Gastroesophageal sphincter (tissue), 4 donors: ENCODE measurements at regions not wholly inside any gene's neighbourhood (a gene's known extent, or its start where the extent isn't known, plus 50 kb on each side); places are given as distances from the start of the nearest gene placed in this dataset.

Experiments used
- ATAC-seq: fragments of 150-250 bp; one replicate; pipeline ENCODE4 v1.9.1; 2016; ENCODE audit warnings: mild to moderate bottlenecking, moderate library complexity
- H3K27ac ChIP-seq, 4 donors: fragments of 200-600 bp; sonication (generic) in 3 of 4; 1 replicate in 3 of 4; 2 replicates in 1 of 4; pipeline ENCODE4 v1.5.1; 2016 to 2019
- H3K27me3 ChIP-seq: fragments of 200-600 bp; sonication (generic); one replicate; pipeline ENCODE4 v1.5.1; 2019
- H3K36me3 ChIP-seq, 2 donors: fragments of 200-600 bp; sonication (generic); one replicate each; pipeline ENCODE4 v1.5.1; 2019; ENCODE audit warnings: control low read depth in 1 of 2
- H3K4me1 ChIP-seq, 3 donors: fragments of 200-600 bp; sonication (generic); 1 replicate in 2 of 3; 2 replicates in 1 of 3; pipeline ENCODE4 v1.5.1; 2016 to 2019; ENCODE audit warnings: control low read depth in 2 of 3
- H3K4me3 ChIP-seq, 2 donors: fragments of 200-600 bp; sonication (generic); one replicate each; pipeline ENCODE4 v1.5.1; 2019; ENCODE audit warnings: mild to moderate bottlenecking in 1 of 2, moderate library complexity in 1 of 2
- H3K9me3 ChIP-seq, 3 donors: fragments of 200-600 bp; sonication (generic); one replicate each; pipeline ENCODE4 v1.5.1; 2017 to 2019; ENCODE audit warnings: control low read depth in 2 of 3
- CTCF ChIP-seq, 4 experiments: fragments of 200-600 bp in 2 of 4; fragments of 450-650 bp in 2 of 4; sonication (generic) in 1 of 4; IDR thresholded peaks; one replicate each; pipeline ENCODE4 v1.5.1; 2017 to 2019; ENCODE audit warnings: antibody characterized with exemption in 4 of 4, mild to moderate bottlenecking in 2 of 4, moderate library complexity in 2 of 4
- EP300 ChIP-seq: sonication (generic); formaldehyde crosslinking; IDR thresholded peaks from one replicate; pipeline ENCODE4 v1.6.1; 2017; ENCODE audit warnings: antibody characterized with exemption, mild to moderate bottlenecking
- POLR2A ChIP-seq, 2 donors: fragments of 450-650 bp; IDR thresholded peaks; one replicate each; pipeline ENCODE4 v1.6.1; 2017; ENCODE audit warnings: antibody characterized with exemption in 2 of 2, mild to moderate bottlenecking in 2 of 2, moderate library complexity in 1 of 2
- POLR2AphosphoS5 ChIP-seq: sonication (generic); formaldehyde crosslinking; IDR thresholded peaks from one replicate; pipeline ENCODE4 v1.6.1; 2017; ENCODE audit warnings: antibody characterized with exemption
- WGBS, 2 donors: methylation state at CpG; one replicate each; pipeline ENCODE4 v1.1.5; 2018; ENCODE audit warnings: low coverage in 1 of 2; 5-methylcytosine and 5-hydroxymethylcytosine counted together

GRCh38 chr2:237205043-237205541 lies 119.4 kb downstream of the COPS8 start:
- TF ChIP-seq EP300 (no peak), POLR2AphosphoS5 (no peak), POLR2A (IDR thresholded peaks at IDR 0.05) (no peak), CTCF (IDR thresholded peaks at IDR 0.05) (no peak)
- Histone ChIP-seq H3K27ac (no peak overlapping the region), H3K4me3 (no peak overlapping the region), H3K27me3 (no peaks in the 10 kb centered on the region), H3K36me3 (no peaks in the 10 kb centered on the region), H3K9me3 (no peaks in the 10 kb centered on the region), H3K4me1 (peaks cover 0 to 32% (median 0%) of the 10 kb centered on the region in 3 donors)
- no peak for ATAC-seq
- 60 to 100% methylated on average over 1 to 2 of the region's 8 CpGs for WGBS, 2 donors

- no peak for ATAC-seq
- TF ChIP-seq EP300 (no peak), CTCF (IDR thresholded peaks at IDR 0.05) (no peak), POLR2AphosphoS5 (no peak)
- WGBS, 2 donors, result 56 to 74% methylated on average over 4 to 8 of the region's 8 CpGs
These were observed 119.9 kb downstream of the COPS8 start for GRCh38 chr2:237205561-237205971.

GRCh38 chr2:237207646-237208045 lies 122.0 kb downstream of the COPS8 start:
- TF ChIP-seq EP300 (no peak), POLR2A (IDR thresholded peaks at IDR 0.05) (no peak), POLR2AphosphoS5 (peak; percentile 41), CTCF (IDR thresholded peaks at IDR 0.05) (no peak)
- H3K4me1 ChIP-seq, result peaks cover 0 to 32% (median 0%) of the 10 kb centered on the region in 3 donors
- H3K36me3 ChIP-seq, result no peaks in the 10 kb centered on the region
- H3K9me3 ChIP-seq, result no peaks in the 10 kb centered on the region
- WGBS, 2 donors, result 38 to 41% methylated on average over 7 of the region's 7 CpGs
- ATAC-seq, result peak; percentile 80
- no peaks in the 10 kb centered on the region for H3K27me3 ChIP-seq
- no peak overlapping the region for H3K4me3 ChIP-seq
- peak overlapping the region in 3 of 4 donors; percentile 27 to 57 (median 43) for H3K27ac ChIP-seq

More at GRCh38 chr2:237205561-237205971, 119.9 kb downstream of the COPS8 start:
- H3K9me3 ChIP-seq, result no peaks in the 10 kb centered on the region
- no peak overlapping the region for H3K27ac ChIP-seq
- no peaks in the 10 kb centered on the region for H3K27me3 ChIP-seq
- H3K4me3 ChIP-seq, result no peak overlapping the region
- peaks cover 0 to 32% (median 0%) of the 10 kb centered on the region in 3 donors for H3K4me1 ChIP-seq
- H3K36me3 ChIP-seq, result no peaks in the 10 kb centered on the region

- Histone ChIP-seq H3K27ac (peak overlapping the region in 3 of 4 donors; percentile 24 to 57 (median 43)), H3K36me3 (no peaks in the 10 kb centered on the region), H3K27me3 (no peaks in the 10 kb centered on the region), H3K4me3 (no peak overlapping the region), H3K4me1 (peaks cover 0 to 32% (median 0%) of the 10 kb centered on the region in 3 donors), H3K9me3 (no peaks in the 10 kb centered on the region)
- peak; percentile 54 for ATAC-seq
- WGBS, 2 donors, result 29 to 55% methylated on average over 9 to 11 of the region's 16 CpGs
- TF ChIP-seq POLR2AphosphoS5, result no peak
- TF ChIP-seq EP300, result no peak
- no peak for TF ChIP-seq CTCF (IDR thresholded peaks at IDR 0.05)
- no peak for TF ChIP-seq POLR2A (IDR thresholded peaks at IDR 0.05)
These were observed 122.9 kb downstream of the COPS8 start for GRCh38 chr2:237208373-237209260.
